Mesothelial cell of epicardium (in vitro differentiated cells): ENCODE measurements at regions not wholly inside any gene's neighbourhood (a gene's known extent, or its start where the extent isn't known, plus 50 kb on each side); places are given as distances from the start of the nearest gene placed in this dataset.

ENCODE experiments used
- DNase-seq, 2 experiments: peaks; one replicate each; pipeline ENCODE4 v3.0.0; 2021; ENCODE audit warnings: low spot score in 2 of 2; ENCODE audit not compliant: unreplicated experiment in 2 of 2
- H3K27ac Mint-ChIP-seq: 2 replicates; pipeline ENCODE4 v1.8.0; 2021; ENCODE audit warnings: mixed read lengths
- H3K27me3 Mint-ChIP-seq: 2 replicates; pipeline ENCODE4 v1.8.0; 2021; ENCODE audit warnings: low read depth, mixed read lengths
- H3K36me3 Mint-ChIP-seq: 2 replicates; pipeline ENCODE4 v1.8.0; 2021; ENCODE audit warnings: mixed read lengths
- H3K4me1 Mint-ChIP-seq: 2 replicates; pipeline ENCODE4 v1.8.0; 2021; ENCODE audit warnings: mixed read lengths
- H3K4me3 Mint-ChIP-seq: 2 replicates; pipeline ENCODE4 v1.8.0; 2021; ENCODE audit warnings: mild to moderate bottlenecking, moderate library complexity, mixed read lengths
- H3K9me3 Mint-ChIP-seq: 2 replicates; pipeline ENCODE4 v1.8.0; 2021; ENCODE audit warnings: mixed read lengths
- TF ChIP-seq, protein P1 (sequence below): fragments of 200-600 bp; sonication (generic); IDR thresholded peaks from one replicate; pipeline ENCODE4 v1.5.0; 2021; ENCODE audit warnings: antibody characterized with exemption; ENCODE audit not compliant: unreplicated experiment

DNA sequence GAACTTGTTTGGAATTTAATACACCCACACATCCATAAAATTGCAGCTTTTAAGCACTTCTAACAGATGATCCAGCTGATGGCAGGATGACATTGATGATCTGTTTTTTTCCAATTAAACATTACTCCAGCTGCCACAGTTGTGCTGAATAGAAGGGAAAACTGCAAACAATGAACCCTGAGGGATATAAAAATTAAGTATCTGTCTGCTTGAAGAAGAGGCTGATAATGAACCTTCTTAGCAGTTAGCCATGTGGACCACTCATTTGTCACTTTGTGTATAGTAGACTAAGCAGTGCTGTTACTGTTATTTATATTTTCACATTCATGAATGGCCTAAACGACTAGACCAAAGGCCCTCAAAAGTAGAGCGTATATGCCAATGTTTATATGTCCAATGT is 1201.0 kb upstream of the LRRTM1 start:
- TF ChIP-seq, protein P1, sequence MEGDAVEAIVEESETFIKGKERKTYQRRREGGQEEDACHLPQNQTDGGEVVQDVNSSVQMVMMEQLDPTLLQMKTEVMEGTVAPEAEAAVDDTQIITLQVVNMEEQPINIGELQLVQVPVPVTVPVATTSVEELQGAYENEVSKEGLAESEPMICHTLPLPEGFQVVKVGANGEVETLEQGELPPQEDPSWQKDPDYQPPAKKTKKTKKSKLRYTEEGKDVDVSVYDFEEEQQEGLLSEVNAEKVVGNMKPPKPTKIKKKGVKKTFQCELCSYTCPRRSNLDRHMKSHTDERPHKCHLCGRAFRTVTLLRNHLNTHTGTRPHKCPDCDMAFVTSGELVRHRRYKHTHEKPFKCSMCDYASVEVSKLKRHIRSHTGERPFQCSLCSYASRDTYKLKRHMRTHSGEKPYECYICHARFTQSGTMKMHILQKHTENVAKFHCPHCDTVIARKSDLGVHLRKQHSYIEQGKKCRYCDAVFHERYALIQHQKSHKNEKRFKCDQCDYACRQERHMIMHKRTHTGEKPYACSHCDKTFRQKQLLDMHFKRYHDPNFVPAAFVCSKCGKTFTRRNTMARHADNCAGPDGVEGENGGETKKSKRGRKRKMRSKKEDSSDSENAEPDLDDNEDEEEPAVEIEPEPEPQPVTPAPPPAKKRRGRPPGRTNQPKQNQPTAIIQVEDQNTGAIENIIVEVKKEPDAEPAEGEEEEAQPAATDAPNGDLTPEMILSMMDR: no peak
- H3K27me3 Mint-ChIP-seq: no peaks in the 10 kb centered on the region
- DNase-seq: no peak
- no peak overlapping the region for H3K27ac Mint-ChIP-seq
- no peaks in the 10 kb centered on the region for H3K9me3 Mint-ChIP-seq
- no peaks in the 10 kb centered on the region for H3K36me3 Mint-ChIP-seq
- no peak overlapping the region for H3K4me3 Mint-ChIP-seq
- no peaks in the 10 kb centered on the region for H3K4me1 Mint-ChIP-seq

DNA sequence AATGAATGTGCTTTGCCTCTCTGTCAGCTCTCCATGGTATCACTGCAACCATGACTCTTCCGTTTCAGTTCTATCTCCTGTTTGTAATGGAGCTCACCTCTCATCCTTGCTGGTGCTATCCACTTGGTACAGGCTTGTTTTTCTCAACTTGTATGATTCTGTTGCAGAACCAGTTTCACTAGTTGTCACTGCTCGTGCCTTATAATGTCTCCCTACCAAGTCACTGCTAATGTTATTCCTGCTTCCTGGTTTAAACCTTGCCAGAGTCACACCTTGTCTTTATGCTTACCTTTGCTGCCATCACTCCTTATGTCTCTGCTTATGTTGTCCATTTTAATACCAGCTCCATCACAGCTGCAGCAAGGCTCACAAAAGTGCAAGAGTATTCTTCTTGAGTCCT is 1191.0 kb upstream of the LRRTM1 start:
- Mint-ChIP-seq H3K4me1 (peaks cover 9% of the 10 kb centered on the region), H3K27me3 (peaks cover 2% of the 10 kb centered on the region), H3K4me3 (no peak overlapping the region), H3K36me3 (no peaks in the 10 kb centered on the region), H3K9me3 (no peaks in the 10 kb centered on the region), H3K27ac (no peak overlapping the region)
- TF ChIP-seq, protein P1: no peak
- no peak for DNase-seq

DNA sequence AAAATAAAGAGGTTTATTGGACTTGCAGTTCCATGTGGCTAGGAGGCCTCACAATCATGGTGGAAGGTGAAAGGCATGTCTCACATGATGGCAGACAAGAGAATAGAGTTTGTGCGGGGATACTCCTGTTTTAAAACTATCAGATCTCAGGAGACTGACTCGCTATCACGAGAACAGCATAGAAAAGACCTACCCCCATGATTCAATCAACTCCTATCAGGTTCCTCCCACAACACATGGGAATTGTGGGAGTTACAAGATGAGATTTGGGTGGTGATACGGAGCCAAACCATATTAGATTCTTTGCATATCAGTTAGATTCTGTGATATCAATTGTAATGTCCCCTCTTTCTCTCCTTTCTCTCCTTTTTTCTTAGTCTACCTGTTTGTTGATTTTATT is 1178.7 kb upstream of the LRRTM1 start:
- Mint-ChIP-seq H3K27me3 (no peaks in the 10 kb centered on the region), H3K4me1 (no peaks in the 10 kb centered on the region), H3K36me3 (no peaks in the 10 kb centered on the region), H3K9me3 (peaks cover 26% of the 10 kb centered on the region), H3K4me3 (no peak overlapping the region), H3K27ac (no peak overlapping the region)
- DNase-seq: no peak
- TF ChIP-seq, protein P1: no peak

DNA sequence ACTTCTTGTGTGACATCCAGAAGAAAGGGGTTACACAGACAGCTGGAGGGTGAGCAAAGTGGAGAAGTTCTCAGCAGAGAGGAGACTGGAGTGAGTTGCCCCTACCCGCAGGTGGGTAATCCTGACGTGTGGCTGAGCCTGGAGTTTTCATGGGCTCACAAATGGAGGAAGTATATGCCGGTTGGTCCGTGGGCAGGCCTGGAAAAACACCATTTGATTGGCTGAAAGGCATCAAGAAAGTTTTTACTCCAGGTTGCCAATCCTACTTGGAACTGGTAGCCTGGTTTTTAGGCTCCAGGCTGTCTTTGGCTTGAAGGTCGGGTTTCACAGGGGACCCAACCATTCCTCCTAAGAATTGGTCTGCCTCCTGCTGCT is 1177.4 kb upstream of the LRRTM1 start:
- no peaks in the 10 kb centered on the region for H3K4me1 Mint-ChIP-seq
- TF ChIP-seq, protein P1: no peak
- H3K36me3 Mint-ChIP-seq: no peaks in the 10 kb centered on the region
- H3K27me3 Mint-ChIP-seq: no peaks in the 10 kb centered on the region
- H3K9me3 Mint-ChIP-seq: peaks cover 19% of the 10 kb centered on the region
- no peak overlapping the region for H3K4me3 Mint-ChIP-seq
- no peak overlapping the region for H3K27ac Mint-ChIP-seq
- no peak for DNase-seq

DNA sequence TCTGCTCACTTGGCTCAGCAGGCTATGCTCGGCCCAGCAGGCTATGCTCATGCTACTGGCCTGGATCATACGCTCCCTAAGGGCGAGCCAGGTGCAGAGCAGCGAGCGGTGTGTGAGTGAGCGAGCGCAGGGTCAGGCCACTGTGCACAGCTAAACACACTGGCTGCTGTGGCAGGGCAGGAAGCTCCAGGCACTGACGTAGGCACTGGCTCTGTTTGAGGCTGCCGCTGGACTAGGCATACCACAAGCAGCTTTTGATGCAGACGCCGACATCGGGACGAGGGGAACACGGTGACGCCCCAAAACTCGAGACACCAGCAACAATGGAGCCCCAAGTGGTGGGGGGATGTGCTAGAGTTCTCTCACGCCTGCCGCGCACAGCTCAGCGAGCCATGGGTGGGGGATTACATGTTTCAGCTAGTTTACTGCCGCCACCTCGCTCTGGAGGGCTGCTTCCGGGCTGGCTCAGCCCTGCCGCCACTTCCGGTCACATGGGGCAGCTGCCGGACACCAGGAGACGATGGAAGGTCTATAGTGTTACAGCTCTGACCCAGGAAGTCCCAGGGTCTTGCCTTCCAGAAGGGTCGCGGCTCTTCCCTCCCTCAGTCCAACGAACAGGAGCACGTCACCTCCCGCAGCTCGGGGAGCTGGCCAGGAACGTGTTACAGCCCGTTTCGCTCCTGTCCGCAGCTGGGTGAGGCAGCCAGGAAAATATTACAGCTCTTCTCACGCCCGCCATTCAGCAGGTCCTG is 1176.9 kb upstream of the LRRTM1 start:
- no peak overlapping the region for H3K27ac Mint-ChIP-seq
- TF ChIP-seq, protein P1: no peak
- H3K4me3 Mint-ChIP-seq: no peak overlapping the region
- DNase-seq: no peak
- H3K9me3 Mint-ChIP-seq: peaks cover 18% of the 10 kb centered on the region
- H3K27me3 Mint-ChIP-seq: no peaks in the 10 kb centered on the region
- H3K36me3 Mint-ChIP-seq: no peaks in the 10 kb centered on the region
- H3K4me1 Mint-ChIP-seq: no peaks in the 10 kb centered on the region
